PFSK-1 (cell line): ENCODE measurements at regions not wholly inside any gene's neighbourhood (a gene's known extent, or its start where the extent isn't known, plus 50 kb on each side); places are given as distances from the start of the nearest gene placed in this dataset.
A peak's percentile ranks its signal among the peaks of the same experiment; 100 is the strongest.

Experiments
- FOXP2 ChIP-seq: optimal IDR thresholded peaks from 2 replicates; pipeline ENCODE3; 2011; ENCODE audit warnings: borderline replicate concordance, control low read depth, inconsistent platforms; ENCODE audit not compliant: insufficient read depth; ENCODE audit errors: extremely low read length, extremely low read depth
- POLR2AphosphoS5 ChIP-seq: IDR thresholded peaks from 2 replicates; pipeline ENCODE4 v1.6.1; 2012; ENCODE audit warnings: low read depth, mild to moderate bottlenecking, control low read depth, low read length, moderate library complexity
- SIN3A ChIP-seq: IDR thresholded peaks from 2 replicates; pipeline ENCODE4 v1.6.1; 2012; ENCODE audit warnings: mild to moderate bottlenecking, low read length, moderate library complexity, borderline replicate concordance; ENCODE audit not compliant: insufficient read depth
- TAF1 ChIP-seq: IDR thresholded peaks from 2 replicates; pipeline ENCODE4 v1.6.1; 2012; ENCODE audit warnings: low read length, control low read depth, borderline replicate concordance; ENCODE audit not compliant: insufficient read depth
- TF ChIP-seq, protein P1 (sequence below), 2 experiments: IDR thresholded peaks; 2 replicates each; pipeline versions ENCODE4 v1.6.1 to v1.8.0; 2011 to 2012; ENCODE audit warnings: low read depth in 2 of 2, low read length in 2 of 2, control low read depth in 1 of 2, inconsistent platforms in 1 of 2, mild to moderate bottlenecking in 1 of 2, moderate library complexity in 1 of 2; ENCODE audit not compliant: insufficient read depth in 1 of 2

DNA sequence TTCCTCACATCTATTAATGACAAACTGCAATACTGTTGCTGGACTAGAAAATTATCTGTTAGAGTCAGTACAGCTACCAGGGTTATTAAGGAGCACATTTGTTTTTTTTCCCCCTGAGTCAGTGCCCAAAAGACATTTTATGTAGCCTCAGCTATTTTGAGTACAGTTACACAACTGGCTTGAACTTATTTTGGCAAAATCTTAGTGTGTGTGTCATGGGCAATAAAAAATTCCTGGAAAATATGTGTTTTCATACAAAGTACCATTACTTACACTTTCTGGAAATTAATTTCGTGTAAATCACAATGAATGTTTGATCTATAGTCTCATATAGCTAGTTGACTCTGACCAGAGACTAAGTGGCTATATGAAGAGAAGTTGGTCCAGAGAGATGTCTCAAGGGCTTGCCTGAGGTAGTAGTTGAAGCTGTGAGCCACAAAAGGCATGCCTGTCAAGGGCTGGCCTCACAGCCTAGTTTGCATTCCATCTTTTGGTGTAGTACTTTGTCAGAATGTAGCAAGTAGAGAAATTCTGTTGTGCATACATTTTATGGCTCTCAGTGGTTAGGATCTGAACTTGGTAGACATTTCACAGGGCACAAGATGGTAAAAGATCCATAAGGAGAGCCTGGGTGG, 283.4 kb downstream of the MTX2 start:
- TF ChIP-seq SIN3A = no peak
- TF ChIP-seq FOXP2 = no peak
- TF ChIP-seq, protein P1, sequence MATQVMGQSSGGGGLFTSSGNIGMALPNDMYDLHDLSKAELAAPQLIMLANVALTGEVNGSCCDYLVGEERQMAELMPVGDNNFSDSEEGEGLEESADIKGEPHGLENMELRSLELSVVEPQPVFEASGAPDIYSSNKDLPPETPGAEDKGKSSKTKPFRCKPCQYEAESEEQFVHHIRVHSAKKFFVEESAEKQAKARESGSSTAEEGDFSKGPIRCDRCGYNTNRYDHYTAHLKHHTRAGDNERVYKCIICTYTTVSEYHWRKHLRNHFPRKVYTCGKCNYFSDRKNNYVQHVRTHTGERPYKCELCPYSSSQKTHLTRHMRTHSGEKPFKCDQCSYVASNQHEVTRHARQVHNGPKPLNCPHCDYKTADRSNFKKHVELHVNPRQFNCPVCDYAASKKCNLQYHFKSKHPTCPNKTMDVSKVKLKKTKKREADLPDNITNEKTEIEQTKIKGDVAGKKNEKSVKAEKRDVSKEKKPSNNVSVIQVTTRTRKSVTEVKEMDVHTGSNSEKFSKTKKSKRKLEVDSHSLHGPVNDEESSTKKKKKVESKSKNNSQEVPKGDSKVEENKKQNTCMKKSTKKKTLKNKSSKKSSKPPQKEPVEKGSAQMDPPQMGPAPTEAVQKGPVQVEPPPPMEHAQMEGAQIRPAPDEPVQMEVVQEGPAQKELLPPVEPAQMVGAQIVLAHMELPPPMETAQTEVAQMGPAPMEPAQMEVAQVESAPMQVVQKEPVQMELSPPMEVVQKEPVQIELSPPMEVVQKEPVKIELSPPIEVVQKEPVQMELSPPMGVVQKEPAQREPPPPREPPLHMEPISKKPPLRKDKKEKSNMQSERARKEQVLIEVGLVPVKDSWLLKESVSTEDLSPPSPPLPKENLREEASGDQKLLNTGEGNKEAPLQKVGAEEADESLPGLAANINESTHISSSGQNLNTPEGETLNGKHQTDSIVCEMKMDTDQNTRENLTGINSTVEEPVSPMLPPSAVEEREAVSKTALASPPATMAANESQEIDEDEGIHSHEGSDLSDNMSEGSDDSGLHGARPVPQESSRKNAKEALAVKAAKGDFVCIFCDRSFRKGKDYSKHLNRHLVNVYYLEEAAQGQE (IDR thresholded peaks at IDR 0.05; ENCODE audit: insufficient read depth in 1 of 2, low read depth in 2 of 2, low read length in 2 of 2) = no peak
- TF ChIP-seq POLR2AphosphoS5 = no peak
- no peak for TF ChIP-seq TAF1

DNA sequence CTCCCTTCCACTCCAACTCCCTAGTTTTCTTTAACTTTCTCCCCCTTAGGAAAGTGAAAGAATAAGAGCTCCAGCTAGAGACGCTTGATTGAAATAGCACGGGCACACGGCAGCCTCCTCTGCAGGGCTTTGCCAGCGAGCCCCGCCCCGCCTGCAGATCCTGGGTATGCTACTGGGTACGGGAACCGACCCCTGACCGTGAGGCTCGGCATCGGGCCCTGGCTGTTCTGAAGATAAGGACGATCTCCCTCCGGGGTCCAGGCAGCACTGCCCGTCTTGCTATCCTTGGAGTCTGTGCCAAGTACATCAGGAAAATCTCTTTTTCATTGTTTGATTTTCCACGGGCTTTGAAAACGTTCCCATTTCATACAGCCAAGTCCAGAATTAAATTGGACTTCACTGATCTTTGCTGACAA, 284.5 kb downstream of the MTX2 start:
- TF ChIP-seq, protein P1 (IDR thresholded peaks at IDR 0.05; ENCODE audit: insufficient read depth in 1 of 2, low read depth in 2 of 2, low read length in 2 of 2) = no peak
- TF ChIP-seq POLR2AphosphoS5 (no peak), SIN3A (no peak), TAF1 (no peak), FOXP2 (no peak)

DNA sequence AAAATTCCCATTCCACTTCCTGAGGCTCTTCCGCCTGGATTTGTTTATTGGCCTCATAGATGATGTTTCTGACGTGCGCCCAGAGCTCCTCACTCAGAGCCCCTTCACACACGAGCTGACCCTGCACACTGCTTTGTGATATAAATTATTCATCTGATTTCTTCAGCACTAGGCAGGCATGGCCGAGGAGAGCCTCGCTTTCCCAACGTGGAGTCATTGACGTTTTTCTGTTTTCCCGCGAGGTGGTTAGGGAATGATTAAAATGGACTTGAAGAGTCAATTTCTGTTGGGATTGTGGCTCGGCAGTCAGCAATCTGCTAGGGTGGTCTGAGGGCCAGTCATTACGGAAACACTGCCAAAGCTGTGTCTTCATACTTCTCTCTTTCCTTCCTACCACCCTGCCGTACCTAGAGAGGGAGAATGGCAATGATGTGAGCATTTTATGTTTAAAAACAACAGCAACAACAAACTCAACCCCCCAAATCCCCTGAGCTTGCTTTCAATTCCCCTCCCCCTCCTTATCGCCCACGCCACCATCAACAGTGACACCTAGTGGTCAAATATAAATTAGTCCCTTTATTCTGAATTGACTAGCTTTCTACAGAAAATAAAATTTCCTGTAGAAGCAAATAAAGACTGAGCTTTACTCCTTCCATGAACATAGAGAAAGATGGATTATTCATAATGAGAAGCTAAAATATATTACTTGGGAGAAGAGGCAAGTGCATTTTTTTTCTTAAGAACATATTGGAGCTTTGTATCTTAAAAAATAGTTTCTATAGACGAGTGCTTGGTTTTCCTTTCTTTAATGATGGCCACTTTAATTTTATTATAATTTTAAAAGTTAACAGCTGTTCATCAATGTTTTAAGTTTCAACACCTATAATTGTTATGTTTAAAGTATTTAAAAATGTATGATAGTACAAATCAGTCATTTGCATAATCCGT, 285.1 kb downstream of the MTX2 start:
- TF ChIP-seq POLR2AphosphoS5 = no peak
- TF ChIP-seq SIN3A = no peak
- TF ChIP-seq, protein P1 (IDR thresholded peaks at IDR 0.05; ENCODE audit: insufficient read depth in 1 of 2, low read depth in 2 of 2, low read length in 2 of 2) = no peak
- peak; percentile 7; the same call in 1 of the 2 replicates for TF ChIP-seq TAF1
- peak; percentile 35 for TF ChIP-seq FOXP2

DNA sequence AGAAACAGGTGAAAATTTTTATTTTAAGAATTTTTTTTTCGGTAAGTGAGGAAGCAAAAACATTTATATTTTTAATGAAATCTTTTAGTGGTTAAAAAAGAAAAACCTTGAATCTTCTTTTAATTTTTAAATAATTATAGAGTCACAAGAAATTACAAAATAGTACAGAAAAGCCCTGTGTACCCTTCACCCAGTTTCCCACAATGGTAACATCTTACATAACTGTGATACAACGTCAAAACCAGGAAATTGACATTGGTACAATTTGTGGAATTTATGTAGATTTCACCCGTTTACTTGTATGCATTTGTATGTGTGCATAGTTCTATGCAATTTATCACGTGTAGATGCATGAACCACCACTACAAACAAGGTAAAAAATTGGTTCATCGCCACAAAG, 285.9 kb downstream of the MTX2 start:
- no peak for TF ChIP-seq SIN3A
- TF ChIP-seq POLR2AphosphoS5 = no peak
- TF ChIP-seq, protein P1 (IDR thresholded peaks at IDR 0.05; ENCODE audit: insufficient read depth in 1 of 2, low read depth in 2 of 2, low read length in 2 of 2) = no peak
- no peak for TF ChIP-seq FOXP2
- no peak for TF ChIP-seq TAF1
